ENCODE measurements at regions not wholly inside any gene's neighbourhood (a gene's known extent, or its start where the extent isn't known, plus 50 kb on each side); places are given as distances from the start of the nearest gene placed in this dataset.

- TF ChIP-seq CTCF (conservative IDR thresholded peaks at IDR 0.05) = no peak
- no peak for TF ChIP-seq ZFX (IDR thresholded peaks at IDR 0.05)
Measured at GRCh38 chr17:71398025-71398424, 722.8 kb upstream of the SOX9 start.
